ENCODE measurements at regions not wholly inside any gene's neighbourhood (a gene's known extent, or its start where the extent isn't known, plus 50 kb on each side); places are given as distances from the start of the nearest gene placed in this dataset.

DNA sequence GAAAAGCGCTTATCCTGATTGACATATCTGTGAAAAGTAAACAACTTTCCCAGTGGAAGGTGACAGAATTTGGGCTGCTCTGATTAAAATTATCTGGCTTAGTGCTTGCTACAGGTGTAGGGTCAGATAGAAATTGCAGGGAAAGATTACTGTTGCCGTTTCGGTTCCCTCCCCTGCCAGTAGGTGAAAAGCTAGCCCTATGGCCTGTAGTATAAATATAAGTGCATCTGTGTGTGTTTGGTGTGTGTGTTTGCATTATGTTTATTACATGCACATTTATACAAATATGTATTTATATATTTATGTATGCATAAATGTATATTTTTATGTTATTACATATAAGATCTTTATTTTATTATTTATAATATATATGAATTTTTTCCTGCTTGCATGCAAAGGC, 72.3 kb upstream of the VOPP1 start:
- H3K27ac Mint-ChIP-seq: no peak overlapping the region
- ChIA-PET POLR2A (no interaction called here), CTCF (no interaction called here)
- H3K4me3 Mint-ChIP-seq: no peak overlapping the region
- TF ChIP-seq, protein P1, sequence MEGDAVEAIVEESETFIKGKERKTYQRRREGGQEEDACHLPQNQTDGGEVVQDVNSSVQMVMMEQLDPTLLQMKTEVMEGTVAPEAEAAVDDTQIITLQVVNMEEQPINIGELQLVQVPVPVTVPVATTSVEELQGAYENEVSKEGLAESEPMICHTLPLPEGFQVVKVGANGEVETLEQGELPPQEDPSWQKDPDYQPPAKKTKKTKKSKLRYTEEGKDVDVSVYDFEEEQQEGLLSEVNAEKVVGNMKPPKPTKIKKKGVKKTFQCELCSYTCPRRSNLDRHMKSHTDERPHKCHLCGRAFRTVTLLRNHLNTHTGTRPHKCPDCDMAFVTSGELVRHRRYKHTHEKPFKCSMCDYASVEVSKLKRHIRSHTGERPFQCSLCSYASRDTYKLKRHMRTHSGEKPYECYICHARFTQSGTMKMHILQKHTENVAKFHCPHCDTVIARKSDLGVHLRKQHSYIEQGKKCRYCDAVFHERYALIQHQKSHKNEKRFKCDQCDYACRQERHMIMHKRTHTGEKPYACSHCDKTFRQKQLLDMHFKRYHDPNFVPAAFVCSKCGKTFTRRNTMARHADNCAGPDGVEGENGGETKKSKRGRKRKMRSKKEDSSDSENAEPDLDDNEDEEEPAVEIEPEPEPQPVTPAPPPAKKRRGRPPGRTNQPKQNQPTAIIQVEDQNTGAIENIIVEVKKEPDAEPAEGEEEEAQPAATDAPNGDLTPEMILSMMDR (IDR thresholded peaks at IDR 0.05): no peak
- H3K36me3 ChIP-seq (ENCODE audit: insufficient read depth, low read length): no peaks in the 10 kb centered on the region
- no peaks in the 10 kb centered on the region for H3K36me3 Mint-ChIP-seq (ENCODE audit: low read depth)
- H3K27me3 ChIP-seq (ENCODE audit: control insufficient read depth in 1 of 2, insufficient read depth in 2 of 2, low read length in 2 of 2): no peaks in the 10 kb centered on the region
- H3K27me3 Mint-ChIP-seq: no peaks in the 10 kb centered on the region
- no peak overlapping the region for H3K27ac ChIP-seq (ENCODE audit: low read depth in 1 of 2, low read length in 2 of 2)
- no peak for ATAC-seq (ENCODE audit: poor library complexity)
- DNase-seq: no peak
- H3K4me1 Mint-ChIP-seq (ENCODE audit: low read depth): peaks cover 6% of the 10 kb centered on the region
- H3K4me1 ChIP-seq (ENCODE audit: insufficient read depth, low read length): peaks cover 6% of the 10 kb centered on the region
- no peaks in the 10 kb centered on the region for H3K9me3 ChIP-seq (ENCODE audit: control insufficient read depth in 1 of 2, insufficient read depth in 1 of 2, low read length in 2 of 2)
- no peaks in the 10 kb centered on the region for H3K9me3 Mint-ChIP-seq
- intact Hi-C loops (cut with DNase I, micrococcal nuclease): loop anchor here (5.0 to 10.0 kb wide), 2 partner anchors 318 to 360 kb away; partner anchors contain the start of gene NIPSNAP2 (in 1 of the 2)
- no peak overlapping the region for H3K4me3 ChIP-seq (ENCODE audit: low read length)

DNA sequence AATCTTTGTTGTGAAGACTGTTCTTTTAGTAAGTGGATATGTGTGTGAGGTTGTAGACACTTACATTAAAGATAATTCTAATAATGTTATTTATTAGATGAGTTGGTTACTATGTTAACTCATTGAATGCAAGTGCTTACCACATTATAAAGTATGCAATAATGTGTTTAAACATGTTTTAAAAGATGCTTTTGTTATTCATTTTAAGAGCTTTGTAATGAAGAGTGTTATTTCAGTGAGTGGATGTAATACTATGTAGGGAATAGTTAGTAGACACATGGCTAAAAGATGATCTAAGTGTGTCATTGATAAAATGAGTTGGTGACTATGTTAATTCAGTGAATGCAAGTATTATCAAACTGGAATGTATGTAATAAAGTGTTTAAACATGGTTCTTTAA, 70.0 kb upstream of the VOPP1 start:
- no peak overlapping the region for H3K4me3 Mint-ChIP-seq
- ChIA-PET CTCF (interaction anchor here (1.0 to 2.4 kb wide), 2 partner anchors 11 to 423 kb away, joined by 5 to 8 read pairs; no protein-coding TSS in a partner anchor), POLR2A (interaction anchor here (1.0 to 1.6 kb wide), 3 partner anchors 68 to 322 kb away, joined by 3 to 5 read pairs (median 4); partner anchors contain the start of gene NIPSNAP2)
- no peak overlapping the region for H3K4me3 ChIP-seq (ENCODE audit: low read length)
- TF ChIP-seq, protein P1 (IDR thresholded peaks at IDR 0.05): no peak
- no peak overlapping the region for H3K27ac ChIP-seq (ENCODE audit: low read depth in 1 of 2, low read length in 2 of 2)
- peaks cover 6% of the 10 kb centered on the region for H3K4me1 Mint-ChIP-seq (ENCODE audit: low read depth)
- no peaks in the 10 kb centered on the region for H3K9me3 ChIP-seq (ENCODE audit: control insufficient read depth in 1 of 2, insufficient read depth in 1 of 2, low read length in 2 of 2)
- H3K9me3 Mint-ChIP-seq: no peaks in the 10 kb centered on the region
- H3K36me3 ChIP-seq (ENCODE audit: insufficient read depth, low read length): no peaks in the 10 kb centered on the region
- no peaks in the 10 kb centered on the region for H3K36me3 Mint-ChIP-seq (ENCODE audit: low read depth)
- no peaks in the 10 kb centered on the region for H3K27me3 Mint-ChIP-seq
- ATAC-seq (ENCODE audit: poor library complexity): no peak
- H3K27ac Mint-ChIP-seq: peak overlapping the region; percentile 37
- no peak for DNase-seq
- H3K4me1 ChIP-seq (ENCODE audit: insufficient read depth, low read length): peaks cover 6% of the 10 kb centered on the region
- no peaks in the 10 kb centered on the region for H3K27me3 ChIP-seq (ENCODE audit: control insufficient read depth in 1 of 2, insufficient read depth in 2 of 2, low read length in 2 of 2)
- intact Hi-C loops (cut with DNase I, micrococcal nuclease): loop anchor here (5.0 to 10.0 kb wide), 2 partner anchors 320 to 363 kb away; partner anchors contain the start of gene NIPSNAP2 (in 1 of the 2)

DNA sequence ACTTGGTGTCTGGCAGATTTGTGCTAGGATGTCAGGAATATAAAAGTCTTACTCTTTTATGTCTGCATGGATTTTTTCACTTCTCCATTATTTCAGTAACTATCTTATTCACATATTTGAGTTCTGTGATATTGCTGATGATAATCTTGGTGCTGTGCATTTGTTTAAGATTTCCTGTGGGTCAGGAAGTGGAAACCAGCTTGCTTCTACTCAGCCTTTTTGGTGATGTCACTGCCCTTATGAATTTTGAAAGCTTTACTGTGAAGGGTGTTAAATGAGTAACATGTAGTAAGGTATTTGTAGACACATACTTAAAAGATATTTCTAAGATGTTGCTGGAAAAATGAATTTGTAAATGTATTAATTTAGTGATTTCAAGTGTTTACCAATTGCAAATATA, 69.5 kb upstream of the VOPP1 start:
- Histone ChIP-seq H3K27ac (ENCODE audit: low read depth in 1 of 2, low read length in 2 of 2) (no peak overlapping the region), H3K4me1 (ENCODE audit: insufficient read depth, low read length) (peaks cover 6% of the 10 kb centered on the region), H3K36me3 (ENCODE audit: insufficient read depth, low read length) (no peaks in the 10 kb centered on the region), H3K4me3 (ENCODE audit: low read length) (no peak overlapping the region), H3K9me3 (ENCODE audit: control insufficient read depth in 1 of 2, insufficient read depth in 1 of 2, low read length in 2 of 2) (no peaks in the 10 kb centered on the region), H3K27me3 (ENCODE audit: control insufficient read depth in 1 of 2, insufficient read depth in 2 of 2, low read length in 2 of 2) (no peaks in the 10 kb centered on the region)
- POLR2A ChIA-PET: interaction anchor here (1.0 to 1.6 kb wide), 4 partner anchors 68 to 431 kb away, joined by 3 to 5 read pairs (median 4); partner anchors contain the start of gene NIPSNAP2
- DNase-seq (peak in 3 of 14 experiments; percentile 20 to 49 (median 21)), ATAC-seq (ENCODE audit: poor library complexity) (peak; percentile 60)
- Mint-ChIP-seq H3K27me3 (no peaks in the 10 kb centered on the region), H3K36me3 (ENCODE audit: low read depth) (no peaks in the 10 kb centered on the region), H3K4me1 (ENCODE audit: low read depth) (peaks cover 6% of the 10 kb centered on the region), H3K4me3 (no peak overlapping the region), H3K27ac (peak overlapping the region; percentile 37), H3K9me3 (no peaks in the 10 kb centered on the region)
- TF ChIP-seq, protein P1 (IDR thresholded peaks at IDR 0.05): no peak
- intact Hi-C loops (cut with DNase I, micrococcal nuclease): loop anchor here (1.0 to 10.0 kb wide), 4 partner anchors 320 to 432 kb away; partner anchors contain the start of gene NIPSNAP2 (in 1 of the 2)
- CTCF ChIA-PET: interaction anchor here (1.0 to 2.4 kb wide), 3 partner anchors 11 to 423 kb away, joined by 4 to 8 read pairs (median 5); partner anchors contain the start of gene NIPSNAP2

Data from CD4-positive, alpha-beta T cell (primary cell).